ENCODE measurements at regions not wholly inside any gene's neighbourhood (a gene's known extent, or its start where the extent isn't known, plus 50 kb on each side); places are given as distances from the start of the nearest gene placed in this dataset.

DNA sequence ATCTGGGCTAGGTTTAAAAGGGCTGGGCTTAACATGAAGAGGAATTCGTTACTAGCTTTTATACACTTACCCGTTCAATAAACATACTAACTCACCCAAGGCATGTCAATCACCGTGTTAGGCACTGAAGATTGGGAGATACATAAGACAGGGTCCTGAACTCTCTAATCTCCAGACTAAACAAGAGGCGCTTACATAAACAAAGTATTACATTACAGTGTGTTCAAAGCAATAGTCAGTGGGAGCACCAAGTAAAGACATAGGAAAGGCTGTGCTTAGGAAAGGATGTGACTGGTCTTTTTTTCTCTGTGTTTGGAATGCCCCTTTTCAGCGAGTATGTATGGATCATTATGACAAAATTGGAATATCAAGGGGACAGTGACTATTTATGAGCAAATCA lies 203.6 kb upstream of the ADRA1B start:
- DNase-seq, result no peak

- no peak for DNase-seq
Measured at GRCh38 chr5:159713254-159713653, 203.0 kb upstream of the ADRA1B start.

DNA sequence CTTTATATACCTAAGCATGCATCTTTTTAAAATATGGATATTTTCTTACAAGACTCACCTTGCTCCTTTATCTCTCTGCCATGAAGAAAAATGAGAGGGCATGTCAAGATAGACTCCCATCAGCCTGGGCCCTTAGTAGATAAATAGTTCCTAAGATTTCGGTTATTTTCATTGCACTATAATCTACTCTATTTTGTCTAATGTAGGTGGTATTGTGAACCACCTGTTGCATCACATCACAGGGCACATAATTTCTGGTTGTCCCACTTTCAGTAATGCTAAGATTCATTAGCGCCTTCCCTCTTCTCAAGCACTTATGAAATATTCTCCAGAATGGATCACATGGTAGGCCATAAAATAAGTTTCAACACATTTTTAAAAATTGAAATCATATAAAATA lies 202.5 kb upstream of the ADRA1B start:
- no peak for DNase-seq

DNA sequence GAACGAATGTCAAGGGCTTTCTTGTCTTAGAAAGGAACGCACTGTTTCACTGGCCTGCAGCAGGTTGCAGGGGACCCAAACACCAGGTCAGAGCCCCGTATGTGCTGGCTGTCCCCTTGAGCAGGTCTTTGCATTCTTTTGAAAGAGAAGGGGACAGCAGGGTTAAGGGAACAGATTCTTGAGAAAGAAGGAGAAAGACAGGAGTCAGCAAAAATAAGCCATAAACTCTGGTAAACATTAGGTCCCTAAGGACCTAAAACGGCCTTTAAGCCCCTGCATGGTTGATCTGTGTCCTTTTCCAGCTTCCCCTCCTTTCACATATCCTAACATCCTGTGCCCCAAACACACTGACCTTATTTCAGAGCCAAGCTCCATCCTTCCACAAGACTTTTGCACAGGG lies 190.8 kb upstream of the ADRA1B start:
- DNase-seq, result no peak

- DNase-seq, result no peak
Measured at GRCh38 chr5:159727167-159727566, 189.1 kb upstream of the ADRA1B start.

DNA sequence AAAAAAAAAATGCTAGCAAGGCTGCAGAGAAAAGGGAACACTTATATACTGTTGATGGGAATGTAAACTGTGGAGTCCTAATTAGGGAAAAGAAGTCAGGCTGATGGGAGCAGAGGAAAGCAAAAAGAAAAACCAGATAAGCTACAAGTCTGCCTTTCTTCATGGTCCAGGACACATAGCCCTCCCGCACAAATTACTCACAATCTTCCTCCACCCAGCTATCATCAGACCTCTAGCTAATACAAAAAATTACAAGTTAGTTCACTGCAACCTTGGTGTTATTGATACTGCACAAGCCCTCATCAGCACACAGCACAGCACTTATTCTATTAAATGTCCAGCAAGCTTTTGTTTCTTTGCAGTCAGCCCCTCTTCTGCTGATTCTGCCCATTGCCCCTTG lies 186.0 kb upstream of the ADRA1B start:
- DNase-seq, result no peak

GRCh38 chr5:159732220-159732619 lies 184.1 kb upstream of the ADRA1B start:
- DNase-seq, result peak; percentile 23

DNA sequence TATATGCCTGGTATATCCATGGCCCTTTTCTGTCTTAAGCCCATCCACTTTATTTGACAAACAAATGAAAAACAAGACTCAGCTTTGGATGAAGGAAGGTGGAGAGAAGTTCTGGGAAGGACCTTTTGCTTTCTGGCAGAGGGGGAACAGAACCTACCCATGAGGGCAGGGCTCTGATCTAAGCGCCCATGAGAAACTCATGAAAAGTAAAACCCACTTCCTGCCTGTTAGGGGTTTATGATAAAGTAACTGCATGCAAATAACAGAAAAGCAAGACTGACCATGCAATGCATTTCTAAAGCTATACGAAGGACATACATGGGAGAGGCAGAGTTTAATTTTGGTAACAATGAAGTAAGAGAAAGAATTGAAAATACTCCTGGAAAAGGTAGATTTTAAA lies 181.9 kb upstream of the ADRA1B start:
- DNase-seq, result no peak

GRCh38 chr5:159735036-159735435 lies 181.2 kb upstream of the ADRA1B start:
- DNase-seq, result no peak

GRCh38 chr5:159735749-159736660 lies 180.3 kb upstream of the ADRA1B start:
- no peak for DNase-seq

DNA sequence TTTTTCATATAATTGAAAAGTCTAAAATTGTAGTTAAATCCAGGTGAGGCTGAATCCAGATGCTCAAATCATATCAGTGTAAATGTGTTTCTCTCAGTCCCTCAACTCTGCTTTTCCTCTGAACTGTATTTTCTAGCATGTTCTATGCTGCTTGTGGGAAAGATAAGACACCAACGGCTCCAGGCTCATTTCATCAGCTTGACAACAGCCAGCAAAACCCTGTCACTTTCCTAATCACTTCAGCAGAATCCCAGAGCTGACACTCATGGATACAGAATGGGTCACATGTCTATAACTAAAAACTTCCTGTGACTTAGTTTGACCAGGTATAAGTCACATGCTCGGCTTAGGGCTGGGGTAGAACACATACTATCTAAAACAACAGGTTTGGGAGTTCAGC lies 179.4 kb upstream of the ADRA1B start:
- DNase-seq, result no peak

DNA sequence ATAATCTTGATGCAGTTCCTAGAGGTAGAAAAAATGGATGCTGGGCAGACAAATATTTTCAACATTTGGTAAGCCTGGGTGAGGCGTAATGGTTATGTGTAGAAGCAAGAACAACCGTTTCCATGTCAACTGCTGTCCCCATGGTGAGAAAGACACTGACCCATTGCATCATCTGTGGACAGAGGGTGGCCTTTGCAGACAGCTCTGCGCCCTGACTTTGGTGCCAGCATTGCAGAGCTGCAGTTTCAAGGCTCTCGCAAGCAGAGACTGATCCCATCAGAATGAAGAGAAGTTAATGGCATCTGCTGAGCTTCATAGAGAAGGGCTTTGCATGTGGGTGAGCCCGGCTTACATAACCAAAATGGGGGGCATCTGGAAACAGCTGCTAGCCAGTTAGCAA lies 179.0 kb upstream of the ADRA1B start:
- no peak for DNase-seq

GRCh38 chr5:159741829-159742322 lies 174.4 kb upstream of the ADRA1B start:
- DNase-seq, result no peak

- DNase-seq, result no peak
Measured at GRCh38 chr5:159743234-159743633, 173.0 kb upstream of the ADRA1B start.

- DNase-seq, result no peak
Measured at GRCh38 chr5:159746707-159747106, 169.6 kb upstream of the ADRA1B start.

GRCh38 chr5:159749146-159749545 lies 167.1 kb upstream of the ADRA1B start:
- DNase-seq, result peak; percentile 64

DNA sequence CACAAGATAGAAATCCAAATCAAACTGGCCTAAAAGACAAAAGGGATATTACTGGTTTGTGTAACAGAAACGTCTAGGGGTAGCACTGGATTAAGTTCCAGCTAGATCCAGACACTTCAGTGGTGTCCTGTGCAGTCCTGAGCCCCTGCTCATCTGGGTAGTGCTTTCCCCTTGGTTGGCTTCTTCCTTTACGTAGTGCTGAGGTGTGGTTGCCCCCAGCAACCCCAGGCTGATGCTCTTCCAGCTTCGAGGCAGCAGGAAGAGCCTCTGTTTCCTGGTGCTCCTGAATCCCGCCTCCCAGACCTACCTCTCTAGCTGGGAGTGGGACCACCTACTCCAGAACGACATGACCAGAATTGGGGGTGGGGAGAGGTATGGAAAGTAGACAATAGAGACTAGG lies 166.1 kb upstream of the ADRA1B start:
- DNase-seq, result no peak

- DNase-seq, result no peak
Measured at GRCh38 chr5:159751459-159751858, 164.8 kb upstream of the ADRA1B start.

GRCh38 chr5:159752622-159753275 lies 163.5 kb upstream of the ADRA1B start:
- DNase-seq, result peak; percentile 63

- no peak for DNase-seq
Measured at GRCh38 chr5:159758189-159758588, 158.1 kb upstream of the ADRA1B start.

DNA sequence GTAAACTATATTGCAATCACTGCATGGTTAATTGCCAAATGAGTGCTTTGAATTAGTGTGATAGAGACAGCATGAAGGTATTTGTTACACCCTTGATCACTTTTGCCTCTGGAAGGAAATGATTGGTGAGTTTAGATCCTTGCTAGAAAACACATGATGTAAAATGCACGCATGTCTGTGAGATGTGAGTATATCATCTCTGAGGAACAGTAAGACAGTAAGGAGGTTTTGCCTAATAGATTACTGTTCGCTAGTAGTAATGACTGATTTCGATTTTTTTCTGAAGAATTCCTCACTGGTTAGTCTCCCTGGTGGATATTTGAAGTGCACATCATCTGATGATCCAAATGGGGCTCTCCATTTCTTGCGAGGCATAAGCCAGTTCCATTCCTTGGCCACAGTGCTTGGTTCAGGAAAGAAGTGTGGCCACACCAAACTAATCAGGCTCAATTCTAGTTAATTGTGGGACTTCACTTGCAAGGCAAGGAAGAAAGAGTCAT lies 156.4 kb upstream of the ADRA1B start:
- peak; percentile 23 for DNase-seq

- peak; percentile 21 for DNase-seq
Measured at GRCh38 chr5:159762921-159763320, 153.4 kb upstream of the ADRA1B start.

DNA sequence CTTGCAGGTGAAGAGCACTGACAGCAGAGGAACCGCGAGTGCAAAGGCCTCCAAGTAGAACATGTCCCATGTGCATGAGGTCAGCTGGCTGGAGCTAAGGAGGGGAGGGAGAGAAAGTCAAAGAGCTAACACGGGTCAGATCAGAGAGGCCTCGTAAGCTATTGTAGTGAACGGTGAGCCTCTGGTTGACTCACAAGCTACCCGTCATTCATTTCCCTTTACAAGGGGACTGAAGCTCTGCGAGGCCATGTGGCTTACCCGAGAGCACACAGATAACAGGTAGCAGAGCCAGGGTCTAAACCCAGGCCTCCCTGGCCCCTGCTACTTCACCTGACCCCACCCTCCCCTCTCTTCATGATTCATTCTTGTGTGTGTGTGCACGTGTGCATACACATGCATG lies 152.7 kb upstream of the ADRA1B start:
- no peak for DNase-seq
